Natural killer cell (primary cell): ENCODE measurements at regions not wholly inside any gene's neighbourhood (a gene's known extent, or its start where the extent isn't known, plus 50 kb on each side); places are given as distances from the start of the nearest gene placed in this dataset.

Source experiments
- ATAC-seq, 3 donors: fragments of 150-1000 bp in 2 of 3; fragments of 200-7000 bp in 1 of 3; cut with Tn5 transposase; 1 replicate in 1 of 3; 2 replicates in 2 of 3; pipeline ENCODE4 v1.10.0; 2021; ENCODE audit warnings: mild to moderate bottlenecking in 2 of 3, moderate library complexity in 2 of 3
- DNase-seq, 2 donors: peaks; one replicate each; pipeline versions ENCODE4 v3.0.0 to v3.0.0-alpha.2; 2013 to 2021; ENCODE audit warnings: mixed read lengths in 1 of 2
- H3K27ac ChIP-seq: one replicate; pipeline ENCODE4 v1.5.1; 2013; ENCODE audit warnings: mild to moderate bottlenecking, low read length
- H3K27me3 ChIP-seq: one replicate; pipeline ENCODE4 v1.6.1; 2013; ENCODE audit warnings: low read length; ENCODE audit not compliant: control insufficient read depth, insufficient read depth
- H3K36me3 ChIP-seq: one replicate; pipeline ENCODE4 v1.6.1; 2013; ENCODE audit warnings: low read length; ENCODE audit not compliant: control insufficient read depth, insufficient read depth
- H3K4me1 ChIP-seq: one replicate; pipeline ENCODE4 v1.6.1; 2013; ENCODE audit warnings: low read length; ENCODE audit not compliant: control insufficient read depth, insufficient read depth
- H3K4me3 ChIP-seq: one replicate; pipeline ENCODE4 v1.5.1; 2013; ENCODE audit warnings: low read length
- H3K9me3 ChIP-seq: one replicate; pipeline ENCODE4 v1.6.1; 2013; ENCODE audit warnings: low read length; ENCODE audit not compliant: control insufficient read depth, insufficient read depth
- H3K27ac Mint-ChIP-seq, 2 donors: one replicate each; pipeline ENCODE4 v1.8.0; 2022; ENCODE audit warnings: mild to moderate bottlenecking in 2 of 2, mixed read lengths in 2 of 2, moderate library complexity in 1 of 2
- H3K27me3 Mint-ChIP-seq, 2 donors: one replicate each; pipeline ENCODE4 v1.8.0; 2022; ENCODE audit warnings: low read depth in 2 of 2, mixed read lengths in 2 of 2
- H3K36me3 Mint-ChIP-seq: one replicate; pipeline ENCODE4 v1.8.0; 2022; ENCODE audit warnings: mixed read lengths
- H3K4me1 Mint-ChIP-seq, 2 donors: one replicate each; pipeline ENCODE4 v1.8.0; 2022; ENCODE audit warnings: mixed read lengths in 2 of 2
- H3K4me3 Mint-ChIP-seq: one replicate; pipeline ENCODE4 v1.8.0; 2022; ENCODE audit warnings: mild to moderate bottlenecking, moderate library complexity, mixed read lengths
- H3K9me3 Mint-ChIP-seq, 2 donors: one replicate each; pipeline ENCODE4 v1.8.0; 2022; ENCODE audit warnings: mixed read lengths in 2 of 2
- WGBS: methylation state at CpG from one replicate; pipeline ENCODE4 v1.1.7; 2013; ENCODE audit warnings: missing lambda C conversion rate; ENCODE audit not compliant: insufficient coverage; 5-methylcytosine and 5-hydroxymethylcytosine counted together
- intact Hi-C: fragments of 100-400 bp; cut with micrococcal nuclease; formaldehyde crosslinking; loops from one replicate; pipeline ENCODE4 v1.14.2; 2022
- TF ChIP-seq, protein P1 (sequence below): fragments of 200-600 bp; IDR thresholded peaks from one replicate; pipeline ENCODE4 v1.8.0; 2022; ENCODE audit warnings: antibody characterized with exemption

- Histone ChIP-seq H3K27me3 (no peaks in the 10 kb centered on the region), H3K4me3 (no peak overlapping the region), H3K27ac (no peak overlapping the region), H3K9me3 (no peaks in the 10 kb centered on the region), H3K4me1 (peaks cover 8% of the 10 kb centered on the region), H3K36me3 (peaks cover 22% of the 10 kb centered on the region)
- Mint-ChIP-seq H3K36me3 (peaks cover 9% of the 10 kb centered on the region), H3K27me3 (no peaks in the 10 kb centered on the region), H3K4me3 (no peak overlapping the region), H3K27ac (no peak overlapping the region), H3K9me3 (no peaks in the 10 kb centered on the region), H3K4me1 (peaks cover 27 to 28% of the 10 kb centered on the region in 2 donors)
- DNase-seq (no peak), ATAC-seq (no peak)
- TF ChIP-seq, protein P1, sequence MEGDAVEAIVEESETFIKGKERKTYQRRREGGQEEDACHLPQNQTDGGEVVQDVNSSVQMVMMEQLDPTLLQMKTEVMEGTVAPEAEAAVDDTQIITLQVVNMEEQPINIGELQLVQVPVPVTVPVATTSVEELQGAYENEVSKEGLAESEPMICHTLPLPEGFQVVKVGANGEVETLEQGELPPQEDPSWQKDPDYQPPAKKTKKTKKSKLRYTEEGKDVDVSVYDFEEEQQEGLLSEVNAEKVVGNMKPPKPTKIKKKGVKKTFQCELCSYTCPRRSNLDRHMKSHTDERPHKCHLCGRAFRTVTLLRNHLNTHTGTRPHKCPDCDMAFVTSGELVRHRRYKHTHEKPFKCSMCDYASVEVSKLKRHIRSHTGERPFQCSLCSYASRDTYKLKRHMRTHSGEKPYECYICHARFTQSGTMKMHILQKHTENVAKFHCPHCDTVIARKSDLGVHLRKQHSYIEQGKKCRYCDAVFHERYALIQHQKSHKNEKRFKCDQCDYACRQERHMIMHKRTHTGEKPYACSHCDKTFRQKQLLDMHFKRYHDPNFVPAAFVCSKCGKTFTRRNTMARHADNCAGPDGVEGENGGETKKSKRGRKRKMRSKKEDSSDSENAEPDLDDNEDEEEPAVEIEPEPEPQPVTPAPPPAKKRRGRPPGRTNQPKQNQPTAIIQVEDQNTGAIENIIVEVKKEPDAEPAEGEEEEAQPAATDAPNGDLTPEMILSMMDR: no peak
- intact Hi-C loops: no loop called here
- WGBS: 94% methylated on average over 18 of the region's 18 CpGs
These were observed 126.5 kb downstream of the MIAT start for GRCh38 chr22:26783885-26784284.

GRCh38 chr22:26784772-26785171 lies 127.4 kb downstream of the MIAT start:
- ATAC-seq: no peak
- peaks cover 17% of the 10 kb centered on the region for H3K36me3 ChIP-seq
- peaks cover 27 to 28% of the 10 kb centered on the region in 2 donors for H3K4me1 Mint-ChIP-seq

GRCh38 chr22:26785932-26786331 lies 128.5 kb downstream of the MIAT start:
- Histone ChIP-seq H3K4me1 (peaks cover 8% of the 10 kb centered on the region), H3K27me3 (no peaks in the 10 kb centered on the region), H3K27ac (no peak overlapping the region), H3K4me3 (no peak overlapping the region), H3K36me3 (peaks cover 11% of the 10 kb centered on the region), H3K9me3 (no peaks in the 10 kb centered on the region)
- H3K27me3 Mint-ChIP-seq: no peaks in the 10 kb centered on the region
- peaks cover 5% of the 10 kb centered on the region for H3K36me3 Mint-ChIP-seq
- peaks cover 27 to 28% of the 10 kb centered on the region in 2 donors for H3K4me1 Mint-ChIP-seq
- peak overlapping the region; percentile 61 for H3K4me3 Mint-ChIP-seq
- TF ChIP-seq, protein P1: no peak
- no peak for DNase-seq
- H3K27ac Mint-ChIP-seq: peak overlapping the region in 1 of 2 donors; percentile 32
- WGBS: 45% methylated on average over 4 of the region's 5 CpGs
- H3K9me3 Mint-ChIP-seq: no peaks in the 10 kb centered on the region
- no peak for ATAC-seq
- intact Hi-C loops: no loop called here

More at GRCh38 chr22:26784772-26785171, 127.4 kb downstream of the MIAT start:
- DNase-seq: no peak
- Histone ChIP-seq H3K27me3 (no peaks in the 10 kb centered on the region), H3K27ac (no peak overlapping the region), H3K4me3 (no peak overlapping the region), H3K9me3 (no peaks in the 10 kb centered on the region), H3K4me1 (peaks cover 8% of the 10 kb centered on the region)
- intact Hi-C loops: no loop called here
- WGBS: 95% methylated on average over 5 of the region's 6 CpGs
- Mint-ChIP-seq H3K27ac (no peak overlapping the region), H3K4me3 (no peak overlapping the region), H3K27me3 (no peaks in the 10 kb centered on the region), H3K9me3 (no peaks in the 10 kb centered on the region), H3K36me3 (peaks cover 2% of the 10 kb centered on the region)
- TF ChIP-seq, protein P1: no peak

DNA sequence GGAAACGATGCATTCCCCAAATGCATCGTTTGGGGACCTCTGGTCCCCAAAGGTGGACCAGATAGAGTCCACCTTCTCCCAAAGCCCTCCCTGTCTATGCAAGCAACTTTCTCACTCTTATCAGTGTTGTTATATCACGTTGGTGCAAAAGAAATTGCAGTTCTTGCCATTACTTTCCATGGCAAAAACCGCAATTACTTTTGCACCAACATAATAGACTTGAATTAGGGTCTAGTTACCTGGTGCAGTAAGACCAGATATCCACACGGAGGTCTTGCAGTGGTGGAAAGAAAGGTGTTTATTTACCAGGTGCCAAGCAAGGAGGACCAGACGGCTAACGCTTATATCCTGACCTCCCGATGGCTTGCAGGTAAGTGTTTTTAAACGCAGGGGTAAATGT lies 129.0 kb downstream of the MIAT start:
- Histone ChIP-seq H3K4me1 (peaks cover 8% of the 10 kb centered on the region), H3K27ac (no peak overlapping the region), H3K9me3 (no peaks in the 10 kb centered on the region), H3K4me3 (no peak overlapping the region), H3K36me3 (peaks cover 7% of the 10 kb centered on the region), H3K27me3 (no peaks in the 10 kb centered on the region)
- H3K27ac Mint-ChIP-seq: peak overlapping the region in 1 of 2 donors; percentile 59
- WGBS: 90% methylated on average over 8 of the region's 9 CpGs
- ATAC-seq: no peak
- no peaks in the 10 kb centered on the region for H3K27me3 Mint-ChIP-seq
- intact Hi-C loops: no loop called here
- H3K4me3 Mint-ChIP-seq: no peak overlapping the region
- H3K9me3 Mint-ChIP-seq: no peaks in the 10 kb centered on the region
- peaks cover 27 to 28% of the 10 kb centered on the region in 2 donors for H3K4me1 Mint-ChIP-seq
- TF ChIP-seq, protein P1: no peak
- H3K36me3 Mint-ChIP-seq: peaks cover 10% of the 10 kb centered on the region
- no peak for DNase-seq
